Keratinocyte (primary cell): ENCODE measurements at regions not wholly inside any gene's neighbourhood (a gene's known extent, or its start where the extent isn't known, plus 50 kb on each side); places are given as distances from the start of the nearest gene placed in this dataset.
"Not testable (repeated sequence)": the region's sequence is repeated elsewhere in the genome, so short reads cannot be mapped to it uniquely, and the experiment has no call there.

ENCODE experiments used
- CTCF ChIP-seq, 3 experiments: IDR thresholded peaks in 1 of 3; conservative IDR thresholded peaks in 1 of 3; optimal IDR thresholded peaks in 1 of 3; 2 replicates in 2 of 3; 3 replicates in 1 of 3; pipeline versions ENCODE3 to v1.5.1; 2011; ENCODE audit warnings: low read length in 3 of 3, mild to moderate bottlenecking in 3 of 3, moderate library complexity in 2 of 3, control low read depth in 1 of 3, inconsistent platforms in 1 of 3; ENCODE audit not compliant: insufficient read depth in 2 of 3; ENCODE audit errors: extremely low read depth in 1 of 3
- EZH2 ChIP-seq: IDR thresholded peaks from one replicate; pipeline ENCODE4 v1.6.1; 2012; ENCODE audit warnings: inconsistent platforms, mild to moderate bottlenecking, low read length, moderate library complexity

- not testable (repeated sequence) for TF ChIP-seq CTCF (optimal IDR thresholded peaks at IDR 0.05 in 1 of 3, IDR thresholded peaks at IDR 0.05 in 1 of 3, conservative IDR thresholded peaks at IDR 0.05 in 1 of 3; ENCODE audit: extremely low read depth in 1 of 3, insufficient read depth in 2 of 3, low read length in 3 of 3); EZH2
These were observed 59.4 kb downstream of the SHOC1 start for GRCh38 chr9:111735344-111735743.
